Right lobe of liver (tissue), 6 donors: ENCODE measurements at regions not wholly inside any gene's neighbourhood (a gene's known extent, or its start where the extent isn't known, plus 50 kb on each side); places are given as distances from the start of the nearest gene placed in this dataset.

ENCODE experiments used
- ATAC-seq, 4 donors: fragments of 200-7000 bp; cut with Tn5 transposase; one replicate each; pipeline ENCODE4 v1.9.1; 2020; ENCODE audit warnings: mild to moderate bottlenecking in 4 of 4, moderate library complexity in 4 of 4
- DNase-seq, 3 donors: peaks; one replicate each; pipeline ENCODE4 v3.0.0-alpha.2; 2020
- H3K27ac ChIP-seq, 3 donors: fragments of 200-600 bp; one replicate each; pipeline ENCODE4 v1.8.0; 2022
- H3K27me3 ChIP-seq, 2 donors: fragments of 200-600 bp; one replicate each; pipeline ENCODE4 v1.8.0; 2022
- H3K36me3 ChIP-seq, 4 donors: fragments of 200-600 bp; sonication (generic) in 1 of 4; one replicate each; pipeline versions ENCODE4 v1.5.1 to v1.8.0; 2017 to 2022; ENCODE audit warnings: control low read depth in 1 of 4
- H3K4me1 ChIP-seq, 4 donors: fragments of 200-600 bp; sonication (generic) in 1 of 4; one replicate each; pipeline versions ENCODE4 v1.5.1 to v1.8.0; 2017 to 2022; ENCODE audit warnings: control low read depth in 1 of 4
- H3K4me3 ChIP-seq, 3 donors: fragments of 200-600 bp; one replicate each; pipeline ENCODE4 v1.8.0; 2022
- H3K9me3 ChIP-seq, 4 donors: fragments of 200-600 bp; sonication (generic) in 1 of 4; one replicate each; pipeline versions ENCODE4 v1.5.1 to v1.8.0; 2017 to 2022; ENCODE audit warnings: control low read depth in 1 of 4
- CTCF ChIP-seq, 4 donors: fragments of 200-600 bp in 3 of 4; fragments of 450-650 bp in 1 of 4; IDR thresholded peaks; one replicate each; pipeline versions ENCODE4 v1.5.1 to v1.8.0; 2016 to 2022; ENCODE audit warnings: antibody characterized with exemption in 4 of 4, mild to moderate bottlenecking in 2 of 4
- POLR2A ChIP-seq: fragments of 450-650 bp; IDR thresholded peaks from one replicate; pipeline ENCODE4 v1.6.1; 2017; ENCODE audit warnings: antibody characterized with exemption, mild to moderate bottlenecking
- WGBS: methylation state at CpG from one replicate; pipeline ENCODE4 v1.1.6; 2018; ENCODE audit warnings: low coverage, low lambda C conversion rate; ENCODE audit not compliant: insufficient coverage; ENCODE audit errors: missing lambda C conversion rate; 5-methylcytosine and 5-hydroxymethylcytosine counted together
- intact Hi-C, 2 donors: fragments of 100-400 bp; cut with DNase I; formaldehyde crosslinking; loops; one replicate each; pipeline versions ENCODE4 v1.11.2 to v1.14.1; 2022
- donor health status: DM: no; HTN: yes; CAD: no.
- donor health status: DM: no; HTN: no; CAD: no.
- donor health status: DM: no; HTN: no; CAD: no.
- donor health status: DM: no; HTN: yes; CAD: no.
- donor health status: DM: no; HTN: yes; CAD: no.

DNA sequence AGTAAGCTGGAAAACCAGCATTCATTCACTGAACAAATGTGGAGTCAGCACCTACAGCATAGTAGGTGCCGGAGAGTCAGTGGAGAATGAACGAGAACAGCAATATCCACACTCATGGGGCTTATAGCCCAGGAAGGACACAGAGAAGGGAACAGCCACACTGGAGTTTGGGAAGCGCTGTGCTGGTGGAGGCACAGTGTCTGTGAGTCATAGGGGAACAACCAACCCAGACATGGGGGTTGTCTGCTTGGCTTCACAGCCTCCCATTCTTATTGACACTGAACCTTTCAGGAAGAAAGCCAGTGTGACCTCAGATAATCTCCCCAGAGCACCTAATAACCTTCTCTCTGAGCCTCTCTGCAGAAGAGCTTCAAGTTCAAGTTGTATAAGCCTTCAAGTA is 56.6 kb upstream of the UBASH3B start:
- H3K4me3 ChIP-seq: no peak overlapping the region
- H3K27me3 ChIP-seq: no peaks in the 10 kb centered on the region
- TF ChIP-seq CTCF (IDR thresholded peaks at IDR 0.05): no peak
- no peak for TF ChIP-seq POLR2A
- WGBS: 57% methylated on average over 3 of the region's 3 CpGs
- no peak overlapping the region for H3K27ac ChIP-seq
- H3K4me1 ChIP-seq: no peaks in the 10 kb centered on the region
- intact Hi-C loops: no loop called here
- H3K9me3 ChIP-seq: no peaks in the 10 kb centered on the region
- DNase-seq (no peak), ATAC-seq (no peak)
- H3K36me3 ChIP-seq: no peaks in the 10 kb centered on the region

DNA sequence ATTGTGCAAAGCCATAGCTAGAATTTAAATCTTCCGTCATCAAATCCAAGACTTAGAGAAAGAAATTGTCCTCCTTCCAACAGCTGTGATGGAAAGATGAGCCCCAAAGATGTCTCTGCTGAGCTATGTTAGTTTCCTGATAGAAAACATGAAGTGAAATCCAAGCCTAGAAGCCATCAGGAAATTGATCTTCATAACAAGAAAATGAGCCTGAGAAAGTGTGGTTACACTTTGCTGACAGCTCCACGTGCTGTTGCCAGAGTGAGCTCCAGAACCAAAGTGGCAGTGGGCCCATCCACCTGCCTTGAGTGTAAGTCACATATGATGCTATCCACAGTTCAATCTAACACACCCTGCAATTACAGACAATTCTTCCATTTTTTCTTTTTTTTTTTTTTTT is 58.0 kb upstream of the UBASH3B start:
- WGBS: 62% methylated on average over 2 of the region's 2 CpGs
- no peak for DNase-seq
- Histone ChIP-seq H3K27me3 (no peaks in the 10 kb centered on the region), H3K4me3 (no peak overlapping the region), H3K9me3 (no peaks in the 10 kb centered on the region), H3K4me1 (no peaks in the 10 kb centered on the region), H3K36me3 (no peaks in the 10 kb centered on the region), H3K27ac (no peak overlapping the region)
- TF ChIP-seq POLR2A (no peak), CTCF (IDR thresholded peaks at IDR 0.05) (no peak)
- intact Hi-C loops: no loop called here
- ATAC-seq: no peak

DNA sequence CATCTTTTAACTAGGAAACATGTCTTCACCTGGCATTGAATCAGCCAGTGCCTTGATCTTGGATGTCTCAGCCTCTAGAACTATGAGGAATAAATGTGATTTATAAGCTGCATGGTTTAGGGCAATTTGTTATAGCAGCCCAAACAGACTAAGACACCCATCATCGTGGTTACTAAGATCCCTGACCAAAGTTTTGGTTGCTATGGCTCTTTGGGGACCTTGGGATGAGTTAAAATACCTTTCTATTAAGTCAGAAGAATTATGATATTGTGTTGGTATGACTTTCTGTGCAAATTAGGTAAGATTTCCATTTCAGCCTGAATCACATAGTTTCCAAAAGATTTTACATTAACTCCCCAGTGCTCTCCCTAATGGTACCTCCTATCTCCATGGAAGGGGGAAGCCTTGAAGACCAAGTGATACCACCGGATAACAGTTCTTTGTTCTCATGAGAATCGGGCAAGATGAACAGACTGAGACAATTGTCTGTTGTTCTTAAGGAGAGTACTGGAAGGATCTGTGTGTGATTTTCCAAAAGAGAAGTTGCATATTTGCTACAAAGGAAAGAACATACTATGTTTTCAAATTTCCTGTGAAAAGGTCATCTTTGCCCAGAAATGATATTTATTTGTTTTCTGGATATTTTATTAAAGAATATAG is 60.4 kb upstream of the UBASH3B start:
- no peaks in the 10 kb centered on the region for H3K9me3 ChIP-seq
- no peak for ATAC-seq
- 69% methylated on average over 3 of the region's 3 CpGs for WGBS
- H3K36me3 ChIP-seq: no peaks in the 10 kb centered on the region
- no peak for TF ChIP-seq POLR2A
- no peak for TF ChIP-seq CTCF (IDR thresholded peaks at IDR 0.05)
- H3K27ac ChIP-seq: no peak overlapping the region
- no peaks in the 10 kb centered on the region for H3K27me3 ChIP-seq
- no peaks in the 10 kb centered on the region for H3K4me1 ChIP-seq
- intact Hi-C loops: no loop called here
- DNase-seq: no peak
- H3K4me3 ChIP-seq: no peak overlapping the region

DNA sequence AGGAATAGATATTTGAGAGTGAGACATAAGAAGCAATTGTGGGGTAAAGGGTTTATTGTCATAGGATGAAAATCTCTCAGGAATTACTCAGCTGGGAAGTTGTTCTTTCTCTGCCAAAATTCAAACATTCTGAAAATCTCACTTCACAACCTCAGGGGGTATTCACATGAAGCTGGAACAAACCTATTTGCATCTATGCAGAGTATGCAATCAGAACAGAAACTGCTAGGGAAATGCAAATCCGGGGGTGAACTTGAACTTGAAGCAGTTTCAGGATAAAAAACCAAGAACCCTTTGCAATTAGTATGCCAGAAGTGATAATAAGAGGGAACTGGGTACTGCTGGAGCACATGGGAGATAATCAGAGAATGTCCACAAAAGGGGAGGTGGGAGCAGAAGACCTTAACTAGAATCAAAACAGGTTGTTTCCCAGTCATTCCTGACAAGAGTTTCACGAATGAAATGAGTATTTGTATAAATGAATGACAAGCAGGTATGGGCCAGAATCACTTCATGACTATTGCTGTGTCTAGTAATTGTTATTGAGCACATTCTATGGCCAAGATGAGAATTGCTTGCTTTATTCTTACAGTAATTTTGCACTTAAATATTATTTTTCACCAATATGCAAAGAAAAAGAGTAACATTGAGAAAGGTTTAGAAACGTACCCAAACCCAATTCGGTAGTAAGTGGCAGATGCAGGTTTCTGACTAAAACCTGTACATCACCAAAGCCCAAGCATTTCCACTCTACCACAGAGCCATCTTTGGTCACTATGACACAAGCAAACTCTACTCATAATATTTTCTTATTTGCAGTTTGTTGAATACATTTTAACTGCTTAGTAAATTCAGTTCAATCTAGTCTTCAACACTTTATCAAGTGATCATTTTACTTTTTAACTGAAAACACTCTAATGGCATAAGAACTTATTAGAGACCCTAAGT is 61.8 kb upstream of the UBASH3B start:
- TF ChIP-seq POLR2A: no peak
- no peak for TF ChIP-seq CTCF (IDR thresholded peaks at IDR 0.05)
- H3K9me3 ChIP-seq: no peaks in the 10 kb centered on the region
- WGBS: 44% methylated on average over 4 of the region's 4 CpGs
- DNase-seq: no peak
- no peak for ATAC-seq
- H3K36me3 ChIP-seq: no peaks in the 10 kb centered on the region
- H3K27me3 ChIP-seq: no peaks in the 10 kb centered on the region
- H3K27ac ChIP-seq: no peak overlapping the region
- H3K4me3 ChIP-seq: no peak overlapping the region
- H3K4me1 ChIP-seq: no peaks in the 10 kb centered on the region
- intact Hi-C loops: no loop called here
